Pulmonary artery endothelial cell (primary cell): ENCODE measurements at regions not wholly inside any gene's neighbourhood (a gene's known extent, or its start where the extent isn't known, plus 50 kb on each side); places are given as distances from the start of the nearest gene placed in this dataset.
A peak's percentile ranks its signal among the peaks of the same experiment; 100 is the strongest.

Experiments
- DNase-seq: peaks from one replicate; pipeline ENCODE4 v3.0.0-alpha.2; 2011; ENCODE audit warnings: low read depth, low spot score

- peak; percentile 57 for DNase-seq
These were observed 58.5 kb upstream of the COPS8 start for GRCh38 chr2:237026981-237027711.

GRCh38 chr2:237027712-237028029, 58.0 kb upstream of the COPS8 start:
- DNase-seq = no peak

GRCh38 chr2:237030382-237030781, 55.3 kb upstream of the COPS8 start:
- DNase-seq = no peak

DNA sequence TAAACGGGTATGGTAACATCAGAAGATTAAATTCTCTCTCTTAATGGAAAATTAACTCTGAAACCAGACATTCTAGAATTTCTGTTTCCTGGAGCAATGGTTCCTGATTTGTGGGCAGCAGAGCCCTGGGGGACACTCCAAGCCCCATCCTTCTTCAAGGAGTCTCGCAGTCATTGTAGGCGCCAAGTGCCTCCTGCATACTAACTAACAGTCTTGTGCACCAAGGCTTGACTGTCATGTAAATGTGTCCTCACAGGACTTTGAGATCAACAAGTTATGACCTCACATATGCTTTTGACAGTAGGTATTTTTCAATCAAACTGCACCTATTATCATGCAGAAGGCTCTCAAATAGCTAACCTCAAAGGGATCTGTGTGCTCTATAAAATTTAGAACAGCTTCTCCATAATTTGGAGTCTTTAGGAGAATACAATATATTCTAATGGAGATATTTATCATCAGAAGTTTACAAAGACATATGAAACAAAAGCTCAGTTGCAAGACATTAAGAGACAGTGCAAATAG, 52.1 kb upstream of the COPS8 start:
- DNase-seq = no peak

GRCh38 chr2:237035781-237036475, 49.8 kb upstream of the COPS8 start:
- DNase-seq = peak; percentile 43
